RWPE2 (cell line): ENCODE measurements at regions not wholly inside any gene's neighbourhood (a gene's known extent, or its start where the extent isn't known, plus 50 kb on each side); places are given as distances from the start of the nearest gene placed in this dataset.

ENCODE experiments used
- ATAC-seq: fragments of 200-7000 bp; cut with Tn5 transposase; 3 replicates; pipeline ENCODE4 v1.9.1; 2021; ENCODE audit warnings: low read depth
- DNase-seq: peaks from one replicate; pipeline ENCODE4 v3.0.0-alpha.2; 2020; ENCODE audit warnings: low spot score
- H3K27ac ChIP-seq: fragments of 450-650 bp; 2 replicates; pipeline ENCODE4 v1.5.1; 2017; ENCODE audit warnings: mild to moderate bottlenecking; ENCODE audit not compliant: poor library complexity, severe bottlenecking
- H3K27me3 ChIP-seq: fragments of 250-450 bp; sonication (Bioruptor Pico); 2 replicates; pipeline ENCODE4 v1.5.1; 2021; ENCODE audit warnings: mild to moderate bottlenecking, moderate library complexity; ENCODE audit not compliant: insufficient read depth, poor library complexity, severe bottlenecking
- H3K36me3 ChIP-seq: fragments of 250-450 bp; sonication (Bioruptor Pico); 2 replicates; pipeline ENCODE4 v1.5.1; 2020; ENCODE audit warnings: low read depth, mild to moderate bottlenecking, moderate library complexity
- H3K4me1 ChIP-seq: fragments of 250-450 bp; sonication (Bioruptor Pico); 2 replicates; pipeline ENCODE4 v1.5.1; 2021; ENCODE audit warnings: mild to moderate bottlenecking, moderate library complexity; ENCODE audit not compliant: insufficient read depth, poor library complexity, severe bottlenecking
- H3K4me3 ChIP-seq: fragments of 250-450 bp; sonication (Bioruptor Pico); 2 replicates; pipeline ENCODE4 v1.5.1; 2021; ENCODE audit warnings: mild to moderate bottlenecking, moderate library complexity; ENCODE audit not compliant: severe bottlenecking
- H3K9me3 ChIP-seq: fragments of 250-450 bp; sonication (Bioruptor Pico); 2 replicates; pipeline ENCODE4 v1.5.1; 2021; ENCODE audit warnings: mild to moderate bottlenecking, moderate library complexity; ENCODE audit not compliant: severe bottlenecking
- CTCF ChIP-seq: fragments of 450-650 bp; IDR thresholded peaks from one replicate; pipeline ENCODE4 v1.5.1; 2017; ENCODE audit warnings: mild to moderate bottlenecking, moderate library complexity; ENCODE audit not compliant: poor library complexity, severe bottlenecking

GRCh38 chr13:76797361-76797760 lies 88.8 kb downstream of the KCTD12 start:
- ATAC-seq, result no peak
- H3K36me3 ChIP-seq, result no peaks in the 10 kb centered on the region
- no peaks in the 10 kb centered on the region for H3K9me3 ChIP-seq
- no peak overlapping the region for H3K27ac ChIP-seq
- H3K4me3 ChIP-seq, result no peak overlapping the region
- no peaks in the 10 kb centered on the region for H3K27me3 ChIP-seq
- no peak for TF ChIP-seq CTCF
- DNase-seq, result no peak
- no peaks in the 10 kb centered on the region for H3K4me1 ChIP-seq

GRCh38 chr13:76796851-76797250 lies 89.4 kb downstream of the KCTD12 start:
- TF ChIP-seq CTCF, result no peak
- no peak overlapping the region for H3K4me3 ChIP-seq
- ATAC-seq (no peak), DNase-seq (no peak)
- H3K27ac ChIP-seq, result no peak overlapping the region
- no peaks in the 10 kb centered on the region for H3K36me3 ChIP-seq
- H3K4me1 ChIP-seq, result no peaks in the 10 kb centered on the region
- no peaks in the 10 kb centered on the region for H3K27me3 ChIP-seq
- no peaks in the 10 kb centered on the region for H3K9me3 ChIP-seq

GRCh38 chr13:76795701-76796695 lies 90.2 kb downstream of the KCTD12 start:
- ATAC-seq (no peak), DNase-seq (no peak)
- Histone ChIP-seq H3K9me3 (no peaks in the 10 kb centered on the region), H3K4me3 (no peak overlapping the region), H3K27ac (no peak overlapping the region), H3K36me3 (no peaks in the 10 kb centered on the region), H3K27me3 (no peaks in the 10 kb centered on the region), H3K4me1 (no peaks in the 10 kb centered on the region)
- no peak for TF ChIP-seq CTCF

DNA sequence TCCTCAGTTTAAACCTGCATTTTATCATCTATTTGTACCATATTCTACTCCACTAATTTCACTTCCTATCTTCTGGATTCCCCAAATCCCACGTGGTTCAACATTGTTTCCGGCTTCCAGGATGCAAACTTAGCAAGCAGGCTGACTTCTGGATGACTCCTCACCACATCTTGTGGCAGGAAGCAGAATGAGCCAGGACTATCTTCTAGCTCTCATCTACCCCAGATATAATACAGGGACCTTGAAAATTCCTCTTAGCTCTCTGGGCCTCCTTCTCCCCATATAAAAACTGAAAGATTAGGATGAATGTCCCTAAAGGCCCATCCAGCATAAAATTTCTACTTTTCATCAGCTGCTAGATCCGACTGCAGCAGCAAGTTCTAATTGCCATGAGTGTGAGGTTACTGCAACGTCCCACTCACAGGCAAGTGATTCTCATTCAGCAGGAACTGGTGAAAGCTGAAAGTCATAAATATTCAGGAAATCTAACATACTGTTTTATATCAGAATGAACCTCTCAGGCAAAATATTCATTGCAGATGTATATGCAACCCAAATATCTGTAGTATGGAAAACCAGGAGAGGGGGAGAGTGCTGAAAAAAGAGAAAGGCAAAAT lies 93.4 kb downstream of the KCTD12 start:
- H3K36me3 ChIP-seq, result no peaks in the 10 kb centered on the region
- no peak for TF ChIP-seq CTCF
- DNase-seq, result no peak
- H3K9me3 ChIP-seq, result no peaks in the 10 kb centered on the region
- no peak overlapping the region for H3K4me3 ChIP-seq
- H3K27ac ChIP-seq, result no peak overlapping the region
- no peaks in the 10 kb centered on the region for H3K27me3 ChIP-seq
- ATAC-seq, result no peak
- H3K4me1 ChIP-seq, result no peaks in the 10 kb centered on the region
